HG02938 (cell line): ENCODE measurements at regions not wholly inside any gene's neighbourhood (a gene's known extent, or its start where the extent isn't known, plus 50 kb on each side); places are given as distances from the start of the nearest gene placed in this dataset.
"Not testable (repeated sequence)": the region's sequence is repeated elsewhere in the genome, so short reads cannot be mapped to it uniquely, and the experiment has no call there.

Source experiments
- ATAC-seq: cut with Tn5 transposase; IDR thresholded peaks from one replicate; pipeline ENCODE4 v1.9.1; 2021; ENCODE audit warnings: mild to moderate bottlenecking, moderate library complexity; ENCODE audit not compliant: unreplicated experiment

DNA sequence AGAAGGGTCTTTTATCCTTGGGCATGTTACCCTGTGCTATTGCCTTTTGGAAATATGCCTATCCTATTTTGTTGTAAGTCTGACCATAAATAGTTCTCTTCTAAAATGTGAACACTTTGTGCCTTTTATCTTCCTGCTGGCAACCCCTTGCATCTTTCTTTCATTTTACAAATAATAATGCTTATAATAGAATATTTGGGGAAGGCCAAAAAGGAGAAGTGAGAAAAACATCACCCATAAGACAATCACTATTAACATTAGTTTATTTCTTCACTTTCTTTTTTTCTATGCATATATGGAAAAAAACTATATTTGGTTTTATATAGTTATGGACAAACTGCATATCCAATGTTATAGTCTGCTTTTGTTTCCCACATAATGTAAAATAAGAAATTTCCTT lies 64.9 kb upstream of the GBA3 start:
- not testable (repeated sequence) for ATAC-seq

- not testable (repeated sequence) for ATAC-seq
These were observed 62.4 kb upstream of the GBA3 start for GRCh38 chr4:22630161-22630975.

DNA sequence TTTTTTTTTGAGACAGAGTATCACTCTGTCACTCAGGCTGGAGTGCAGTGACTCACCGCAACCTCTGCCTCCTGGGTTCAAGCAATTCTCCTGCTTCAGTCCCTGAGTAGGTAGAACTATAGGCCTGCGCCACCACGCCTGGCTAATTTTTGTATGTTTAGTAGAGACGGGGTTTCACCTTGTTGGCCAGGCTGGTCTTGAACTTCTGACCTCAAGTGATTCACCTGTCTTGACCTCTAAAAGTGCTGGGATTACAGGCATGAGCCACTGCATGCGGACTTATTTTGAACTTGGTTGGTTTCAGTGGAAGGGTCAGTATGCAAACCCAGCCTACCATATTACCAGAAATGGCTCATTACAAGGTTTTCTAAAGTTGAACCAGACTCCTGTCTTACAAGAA lies 61.6 kb upstream of the GBA3 start:
- peak; percentile 72 for ATAC-seq

GRCh38 chr4:22634541-22635181 lies 58.1 kb upstream of the GBA3 start:
- no peak for ATAC-seq

DNA sequence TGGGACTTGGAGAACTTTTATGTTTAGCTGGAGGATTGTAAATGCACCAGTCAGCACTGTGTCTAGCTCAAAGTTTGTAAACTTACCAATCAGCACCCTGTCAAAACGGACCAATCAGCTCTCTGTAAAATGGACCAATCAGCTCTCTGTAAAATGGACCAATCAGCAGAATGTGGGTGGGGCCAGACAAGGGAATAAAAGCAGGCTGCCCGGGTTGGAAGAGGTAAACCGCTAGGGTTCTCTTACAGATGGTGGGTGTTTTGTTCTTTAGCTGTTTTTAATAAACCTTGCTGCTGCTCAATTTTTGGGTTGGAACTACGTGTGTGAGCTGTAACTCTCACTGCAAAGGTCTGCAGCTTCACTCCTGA lies 57.6 kb upstream of the GBA3 start:
- ATAC-seq: not testable (repeated sequence)

DNA sequence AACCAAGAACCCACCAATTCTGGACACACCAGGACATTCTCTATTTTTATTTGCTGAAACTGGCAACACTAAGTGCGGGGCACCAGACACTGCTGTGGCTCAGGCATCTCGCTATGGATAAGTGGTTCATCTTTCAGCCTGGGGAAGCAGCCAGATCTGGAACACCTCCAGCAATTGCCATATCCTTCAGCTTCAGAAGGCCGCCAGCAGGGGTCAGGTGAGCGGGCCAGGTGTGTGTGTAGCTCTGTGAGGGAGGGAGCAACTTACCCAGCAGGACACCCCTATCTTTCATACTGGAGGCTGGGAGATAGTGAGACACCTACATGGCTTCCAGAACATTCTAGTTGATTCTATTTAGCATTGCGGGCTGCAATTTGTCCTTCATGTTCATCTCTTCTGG lies 57.0 kb upstream of the GBA3 start:
- ATAC-seq: no peak

DNA sequence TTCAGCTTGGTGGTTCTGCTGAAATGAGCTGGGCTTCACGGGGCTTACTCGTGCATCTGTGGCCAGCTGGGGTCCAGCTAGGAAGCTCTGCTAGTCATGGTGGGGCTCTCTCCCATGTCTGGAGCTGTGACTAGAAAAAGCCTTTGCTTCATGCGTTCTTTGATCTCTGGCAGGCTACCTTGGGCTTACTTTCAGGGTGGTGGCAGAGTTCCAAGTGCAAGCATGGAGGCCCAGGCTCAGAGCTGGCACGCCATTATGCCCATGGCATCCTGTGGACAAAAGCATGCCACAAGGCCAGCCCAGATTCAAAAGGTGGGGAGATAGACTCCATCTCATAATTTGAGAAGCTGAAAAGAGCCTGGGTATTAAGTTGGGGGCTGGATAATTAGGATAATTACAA lies 55.4 kb upstream of the GBA3 start:
- no peak for ATAC-seq
